ENCODE measurements at regions not wholly inside any gene's neighbourhood (a gene's known extent, or its start where the extent isn't known, plus 50 kb on each side); places are given as distances from the start of the nearest gene placed in this dataset.

GRCh38 chrX:28278251-28278650 lies 297.0 kb upstream of the DCAF8L1 start:
- Mint-ChIP-seq H3K9me3 (ENCODE audit: low read depth) (peaks cover 4% of the 10 kb centered on the region), H3K27ac (no peak overlapping the region), H3K27me3 (no peaks in the 10 kb centered on the region), H3K36me3 (ENCODE audit: insufficient read depth) (no peaks in the 10 kb centered on the region), H3K4me1 (ENCODE audit: low read depth) (no peaks in the 10 kb centered on the region), H3K4me3 (ENCODE audit: low read depth) (no peak overlapping the region)
- TF ChIP-seq CTCF (IDR thresholded peaks at IDR 0.05; ENCODE audit: unreplicated experiment) = no peak
- DNase-seq (ENCODE audit: low spot score, unreplicated experiment) = no peak

- H3K4me1 Mint-ChIP-seq (ENCODE audit: low read depth) = no peaks in the 10 kb centered on the region
- no peaks in the 10 kb centered on the region for H3K9me3 Mint-ChIP-seq (ENCODE audit: low read depth)
- no peak overlapping the region for H3K27ac Mint-ChIP-seq
- H3K4me3 Mint-ChIP-seq (ENCODE audit: low read depth) = no peak overlapping the region
- TF ChIP-seq CTCF (IDR thresholded peaks at IDR 0.05; ENCODE audit: unreplicated experiment) = no peak
- H3K27me3 Mint-ChIP-seq = no peaks in the 10 kb centered on the region
- DNase-seq (ENCODE audit: low spot score, unreplicated experiment) = no peak
- no peaks in the 10 kb centered on the region for H3K36me3 Mint-ChIP-seq (ENCODE audit: insufficient read depth)
Observed at GRCh38 chrX:28273736-28274135, 292.5 kb upstream of the DCAF8L1 start.

DNA sequence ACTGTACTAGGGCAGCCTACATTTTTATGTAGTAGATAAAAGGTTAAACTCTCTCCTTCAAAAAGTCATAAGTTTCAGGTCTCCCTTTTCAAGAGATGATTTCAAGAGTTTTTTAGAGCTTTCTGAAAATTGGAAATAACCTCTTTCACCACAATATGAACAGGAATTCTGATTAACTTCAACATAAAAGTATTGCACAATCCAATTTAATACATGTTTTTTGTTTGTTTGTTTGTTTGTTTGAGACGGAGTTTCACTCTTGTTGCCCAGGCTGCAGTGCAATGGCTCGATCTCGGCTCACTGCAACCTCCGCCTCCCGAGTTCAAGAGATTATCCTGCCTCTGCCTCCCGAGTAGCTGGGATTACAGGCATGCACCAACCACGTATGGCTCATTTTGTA lies 265.4 kb upstream of the DCAF8L1 start:
- H3K4me1 Mint-ChIP-seq (ENCODE audit: low read depth) = no peaks in the 10 kb centered on the region
- no peak overlapping the region for H3K27ac Mint-ChIP-seq
- H3K36me3 Mint-ChIP-seq (ENCODE audit: insufficient read depth) = no peaks in the 10 kb centered on the region
- H3K4me3 Mint-ChIP-seq (ENCODE audit: low read depth) = no peak overlapping the region
- H3K9me3 Mint-ChIP-seq (ENCODE audit: low read depth) = peaks cover 2% of the 10 kb centered on the region
- no peak for DNase-seq (ENCODE audit: low spot score, unreplicated experiment)
- TF ChIP-seq CTCF (IDR thresholded peaks at IDR 0.05; ENCODE audit: unreplicated experiment) = no peak
- no peaks in the 10 kb centered on the region for H3K27me3 Mint-ChIP-seq

DNA sequence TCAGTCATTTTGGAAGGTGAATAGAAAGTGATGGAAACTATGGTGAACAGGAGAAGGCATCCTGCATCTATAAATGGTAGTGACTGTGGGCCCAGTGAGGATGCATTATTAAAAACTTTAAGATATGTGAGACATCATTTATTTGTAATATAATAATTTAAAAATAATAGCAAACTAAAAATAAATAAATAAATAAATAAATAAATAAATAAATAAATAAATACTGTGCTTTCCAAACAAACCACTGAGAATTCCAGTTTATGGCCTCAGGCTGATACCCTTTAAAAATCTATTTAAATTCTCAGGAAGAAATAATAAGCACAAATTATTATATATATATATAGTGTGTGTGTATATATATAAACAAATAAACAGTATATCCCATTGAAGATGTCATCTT lies 248.0 kb upstream of the DCAF8L1 start:
- no peak for DNase-seq (ENCODE audit: low spot score, unreplicated experiment)
- Mint-ChIP-seq H3K4me1 (ENCODE audit: low read depth) (no peaks in the 10 kb centered on the region), H3K36me3 (ENCODE audit: insufficient read depth) (no peaks in the 10 kb centered on the region), H3K27me3 (no peaks in the 10 kb centered on the region), H3K27ac (no peak overlapping the region), H3K9me3 (ENCODE audit: low read depth) (peaks cover 11% of the 10 kb centered on the region), H3K4me3 (ENCODE audit: low read depth) (no peak overlapping the region)
- no peak for TF ChIP-seq CTCF (IDR thresholded peaks at IDR 0.05; ENCODE audit: unreplicated experiment)

DNA sequence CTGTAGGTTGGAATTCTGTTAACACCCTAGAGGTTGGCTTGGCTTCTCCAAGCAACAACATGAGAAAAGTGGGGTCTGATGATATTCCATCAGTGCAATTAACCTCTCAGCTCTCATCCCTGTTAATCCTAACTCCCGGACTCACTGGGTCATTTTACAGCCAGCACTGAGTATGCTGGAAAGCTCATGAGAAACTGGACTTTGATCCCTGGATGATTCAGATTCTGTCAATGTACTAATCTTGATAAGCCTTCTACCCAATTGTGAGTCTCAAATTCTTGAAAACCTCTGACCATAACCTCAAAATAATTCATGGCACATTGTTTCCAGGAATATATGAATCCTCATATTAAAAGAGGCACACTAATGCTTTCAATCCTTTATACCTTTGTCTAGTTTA lies 244.3 kb upstream of the DCAF8L1 start:
- DNase-seq (ENCODE audit: low spot score, unreplicated experiment) = no peak
- H3K9me3 Mint-ChIP-seq (ENCODE audit: low read depth) = peaks cover 11% of the 10 kb centered on the region
- no peak for TF ChIP-seq CTCF (IDR thresholded peaks at IDR 0.05; ENCODE audit: unreplicated experiment)
- no peaks in the 10 kb centered on the region for H3K36me3 Mint-ChIP-seq (ENCODE audit: insufficient read depth)
- H3K27ac Mint-ChIP-seq = no peak overlapping the region
- no peak overlapping the region for H3K4me3 Mint-ChIP-seq (ENCODE audit: low read depth)
- H3K27me3 Mint-ChIP-seq = no peaks in the 10 kb centered on the region
- H3K4me1 Mint-ChIP-seq (ENCODE audit: low read depth) = peaks cover 2% of the 10 kb centered on the region

Measured in progenitor cell of endocrine pancreas (in vitro differentiated cells).